Vagina (tissue), 2 donors: ENCODE measurements at regions not wholly inside any gene's neighbourhood (a gene's known extent, or its start where the extent isn't known, plus 50 kb on each side); places are given as distances from the start of the nearest gene placed in this dataset.

Source experiments
- DNase-seq, 2 donors: peaks; one replicate each; pipeline ENCODE4 v3.0.0-alpha.2; 2017; ENCODE audit errors: extremely low spot score in 2 of 2
- H3K27ac ChIP-seq: fragments of 200-600 bp; sonication (generic); one replicate; pipeline ENCODE4 v1.5.1; 2019
- H3K27me3 ChIP-seq: fragments of 200-600 bp; sonication (generic); one replicate; pipeline ENCODE4 v1.5.1; 2019
- H3K36me3 ChIP-seq, 2 donors: fragments of 200-600 bp; sonication (generic); one replicate each; pipeline ENCODE4 v1.5.1; 2017 to 2019
- H3K4me1 ChIP-seq: fragments of 200-600 bp; sonication (generic); one replicate; pipeline ENCODE4 v1.5.1; 2019
- H3K4me3 ChIP-seq, 2 donors: fragments of 200-600 bp; sonication (generic); 1 replicate in 1 of 2; 2 replicates in 1 of 2; pipeline ENCODE4 v1.5.1; 2016 to 2019
- H3K9me3 ChIP-seq: fragments of 200-600 bp; sonication (generic); one replicate; pipeline ENCODE4 v1.5.1; 2019
- POLR2A ChIP-seq, 2 donors: fragments of 450-650 bp; IDR thresholded peaks; one replicate each; pipeline ENCODE4 v1.6.1; 2017; ENCODE audit warnings: antibody characterized with exemption in 2 of 2, mild to moderate bottlenecking in 2 of 2, moderate library complexity in 2 of 2
- POLR2AphosphoS5 ChIP-seq, 2 donors: sonication (generic); formaldehyde crosslinking; IDR thresholded peaks; one replicate each; pipeline ENCODE4 v1.9.0; 2017; ENCODE audit warnings: antibody characterized with exemption in 2 of 2, mild to moderate bottlenecking in 2 of 2, low read depth in 1 of 2; ENCODE audit not compliant: insufficient read depth in 1 of 2
- intact Hi-C: fragments of 100-400 bp; cut with DNase I; formaldehyde crosslinking; loops from one replicate; pipeline ENCODE4 v1.15.1; 2023
- TF ChIP-seq, protein P1 (sequence below), 3 experiments: fragments of 450-650 bp in 2 of 3; fragments of 200-600 bp in 1 of 3; sonication (generic) in 1 of 3; IDR thresholded peaks; one replicate each; pipeline ENCODE4 v1.5.1; 2017 to 2019; ENCODE audit warnings: antibody characterized with exemption in 3 of 3, mild to moderate bottlenecking in 2 of 3, moderate library complexity in 2 of 3

DNA sequence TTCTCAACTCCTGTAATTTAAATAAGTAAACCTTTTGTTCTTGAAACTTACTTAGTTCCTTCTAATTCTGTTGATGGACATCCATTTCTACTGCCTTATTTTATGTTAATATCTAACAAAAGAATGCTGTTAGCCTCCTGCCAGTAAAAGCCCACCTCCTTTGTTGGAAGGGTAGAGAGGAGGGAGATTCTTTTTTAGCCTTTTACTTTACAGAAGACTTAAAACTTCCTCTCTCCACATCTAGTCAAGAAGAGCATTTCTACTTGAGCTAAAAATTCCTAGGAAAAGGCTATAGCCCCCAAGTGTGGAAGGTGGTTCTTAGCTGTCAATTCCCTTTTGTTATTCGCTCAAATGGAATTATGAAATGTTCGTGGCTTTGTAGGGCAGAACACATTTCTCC lies 118.7 kb downstream of the ZIC3 start:
- Histone ChIP-seq H3K9me3 (no peaks in the 10 kb centered on the region), H3K36me3 (no peaks in the 10 kb centered on the region), H3K4me1 (no peaks in the 10 kb centered on the region), H3K27ac (no peak overlapping the region), H3K27me3 (no peaks in the 10 kb centered on the region), H3K4me3 (no peak overlapping the region)
- intact Hi-C loops, result no loop called here
- TF ChIP-seq POLR2AphosphoS5 (IDR thresholded peaks at IDR 0.05; ENCODE audit: insufficient read depth in 1 of 2, low read depth in 1 of 2) (no peak), POLR2A (IDR thresholded peaks at IDR 0.05) (no peak)
- TF ChIP-seq, protein P1, sequence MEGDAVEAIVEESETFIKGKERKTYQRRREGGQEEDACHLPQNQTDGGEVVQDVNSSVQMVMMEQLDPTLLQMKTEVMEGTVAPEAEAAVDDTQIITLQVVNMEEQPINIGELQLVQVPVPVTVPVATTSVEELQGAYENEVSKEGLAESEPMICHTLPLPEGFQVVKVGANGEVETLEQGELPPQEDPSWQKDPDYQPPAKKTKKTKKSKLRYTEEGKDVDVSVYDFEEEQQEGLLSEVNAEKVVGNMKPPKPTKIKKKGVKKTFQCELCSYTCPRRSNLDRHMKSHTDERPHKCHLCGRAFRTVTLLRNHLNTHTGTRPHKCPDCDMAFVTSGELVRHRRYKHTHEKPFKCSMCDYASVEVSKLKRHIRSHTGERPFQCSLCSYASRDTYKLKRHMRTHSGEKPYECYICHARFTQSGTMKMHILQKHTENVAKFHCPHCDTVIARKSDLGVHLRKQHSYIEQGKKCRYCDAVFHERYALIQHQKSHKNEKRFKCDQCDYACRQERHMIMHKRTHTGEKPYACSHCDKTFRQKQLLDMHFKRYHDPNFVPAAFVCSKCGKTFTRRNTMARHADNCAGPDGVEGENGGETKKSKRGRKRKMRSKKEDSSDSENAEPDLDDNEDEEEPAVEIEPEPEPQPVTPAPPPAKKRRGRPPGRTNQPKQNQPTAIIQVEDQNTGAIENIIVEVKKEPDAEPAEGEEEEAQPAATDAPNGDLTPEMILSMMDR (IDR thresholded peaks at IDR 0.05), result no peak
- DNase-seq, result no peak

GRCh38 chrX:137695417-137695816 lies 129.5 kb downstream of the ZIC3 start:
- H3K27ac ChIP-seq, result no peak overlapping the region
- H3K9me3 ChIP-seq, result no peaks in the 10 kb centered on the region
- no peaks in the 10 kb centered on the region for H3K27me3 ChIP-seq
- DNase-seq, result no peak
- intact Hi-C loops, result no loop called here
- TF ChIP-seq, protein P1 (IDR thresholded peaks at IDR 0.05), result no peak
- no peak for TF ChIP-seq POLR2A (IDR thresholded peaks at IDR 0.05)
- TF ChIP-seq POLR2AphosphoS5 (IDR thresholded peaks at IDR 0.05; ENCODE audit: insufficient read depth in 1 of 2, low read depth in 1 of 2), result no peak
- H3K4me1 ChIP-seq, result no peaks in the 10 kb centered on the region
- no peak overlapping the region for H3K4me3 ChIP-seq
- H3K36me3 ChIP-seq, result no peaks in the 10 kb centered on the region

DNA sequence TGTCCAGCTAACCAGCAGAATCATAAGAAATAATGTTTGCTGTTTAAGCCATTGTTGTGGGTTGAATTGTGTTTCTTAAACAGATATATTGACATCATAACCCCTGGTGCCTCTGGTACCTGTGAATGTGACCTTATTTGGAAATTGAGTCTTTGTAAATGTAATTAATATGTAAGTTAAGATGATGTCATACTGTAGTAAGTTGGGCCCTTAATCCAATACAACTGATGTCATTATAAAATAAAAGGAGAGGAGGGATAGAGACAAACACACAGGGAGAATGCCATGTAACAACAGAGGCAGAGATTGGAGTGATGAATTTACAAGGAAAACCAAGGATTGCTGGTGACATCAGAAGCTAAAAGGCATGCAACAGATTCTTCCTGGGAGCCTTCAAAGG lies 141.4 kb downstream of the ZIC3 start:
- intact Hi-C loops, result no loop called here
- Histone ChIP-seq H3K4me1 (no peaks in the 10 kb centered on the region), H3K27ac (no peak overlapping the region), H3K36me3 (no peaks in the 10 kb centered on the region), H3K4me3 (no peak overlapping the region), H3K27me3 (no peaks in the 10 kb centered on the region), H3K9me3 (no peaks in the 10 kb centered on the region)
- no peak for DNase-seq
- TF ChIP-seq POLR2A (IDR thresholded peaks at IDR 0.05) (no peak), POLR2AphosphoS5 (IDR thresholded peaks at IDR 0.05; ENCODE audit: insufficient read depth in 1 of 2, low read depth in 1 of 2) (no peak)
- TF ChIP-seq, protein P1 (IDR thresholded peaks at IDR 0.05), result no peak

DNA sequence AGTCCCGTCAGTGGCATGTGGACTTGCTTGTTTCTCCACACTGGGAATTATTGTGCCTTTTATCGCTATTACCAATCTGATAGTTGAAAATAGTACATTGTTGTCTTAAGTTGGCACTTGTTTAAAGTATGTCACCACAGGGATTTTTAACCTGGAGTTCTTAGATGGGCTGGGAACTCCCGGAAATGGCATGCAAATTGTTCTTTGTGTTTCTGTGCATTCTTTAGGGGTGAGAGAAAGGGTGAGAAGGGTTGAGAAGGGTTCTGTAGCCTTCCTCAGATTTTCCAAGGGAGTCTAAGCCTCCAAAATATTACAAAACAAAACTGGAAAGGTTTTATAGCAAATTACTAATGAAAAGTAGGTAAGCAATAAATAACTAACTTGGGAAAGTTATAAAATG lies 176.9 kb downstream of the ZIC3 start:
- intact Hi-C loops, result no loop called here
- H3K4me3 ChIP-seq, result no peak overlapping the region

DNA sequence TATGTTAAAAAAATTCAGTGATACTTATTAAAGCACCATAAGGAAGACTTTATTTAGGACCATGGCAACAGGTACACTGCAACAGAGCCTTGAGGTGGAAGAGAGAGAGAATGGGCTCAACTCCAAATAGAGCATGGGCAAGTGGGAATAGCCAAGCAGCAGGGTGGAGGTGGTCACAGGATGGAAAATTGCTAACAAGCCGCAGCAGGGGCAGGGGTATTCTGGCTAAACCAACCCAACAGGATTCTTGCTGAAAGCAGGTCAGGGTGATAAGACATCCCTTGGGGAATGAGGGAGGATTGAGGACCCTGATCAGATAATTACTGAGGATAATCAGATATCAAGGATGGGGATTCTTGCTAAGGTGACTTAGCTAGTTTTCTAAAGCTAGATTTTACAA lies 177.5 kb downstream of the ZIC3 start:
- no peak overlapping the region for H3K27ac ChIP-seq
- H3K36me3 ChIP-seq, result no peaks in the 10 kb centered on the region
- intact Hi-C loops, result no loop called here
- no peak for TF ChIP-seq POLR2A (IDR thresholded peaks at IDR 0.05)
- TF ChIP-seq POLR2AphosphoS5 (IDR thresholded peaks at IDR 0.05; ENCODE audit: insufficient read depth in 1 of 2, low read depth in 1 of 2), result no peak
- TF ChIP-seq, protein P1 (IDR thresholded peaks at IDR 0.05), result no peak
- no peaks in the 10 kb centered on the region for H3K4me1 ChIP-seq
- no peak overlapping the region for H3K4me3 ChIP-seq
- no peaks in the 10 kb centered on the region for H3K27me3 ChIP-seq
- H3K9me3 ChIP-seq, result no peaks in the 10 kb centered on the region
- no peak for DNase-seq

More for the DNA sequence above, 176.9 kb downstream of the ZIC3 start:
- DNase-seq, result no peak
- H3K36me3 ChIP-seq, result no peaks in the 10 kb centered on the region
- no peaks in the 10 kb centered on the region for H3K9me3 ChIP-seq
- no peaks in the 10 kb centered on the region for H3K4me1 ChIP-seq
- H3K27me3 ChIP-seq, result no peaks in the 10 kb centered on the region
- TF ChIP-seq POLR2AphosphoS5 (IDR thresholded peaks at IDR 0.05; ENCODE audit: insufficient read depth in 1 of 2, low read depth in 1 of 2), result no peak
- H3K27ac ChIP-seq, result no peak overlapping the region

GRCh38 chrX:137746289-137746688 lies 180.4 kb downstream of the ZIC3 start:
- no peak for DNase-seq
- no peaks in the 10 kb centered on the region for H3K27me3 ChIP-seq
- H3K4me3 ChIP-seq, result no peak overlapping the region
- H3K36me3 ChIP-seq, result no peaks in the 10 kb centered on the region
- H3K27ac ChIP-seq, result no peak overlapping the region
- no peaks in the 10 kb centered on the region for H3K9me3 ChIP-seq
- no peaks in the 10 kb centered on the region for H3K4me1 ChIP-seq
- TF ChIP-seq POLR2A (IDR thresholded peaks at IDR 0.05) (no peak), POLR2AphosphoS5 (IDR thresholded peaks at IDR 0.05; ENCODE audit: insufficient read depth in 1 of 2, low read depth in 1 of 2) (no peak)
- TF ChIP-seq, protein P1 (IDR thresholded peaks at IDR 0.05), result no peak
- intact Hi-C loops, result no loop called here
